Stimulated activated CD8-positive, alpha-beta memory T cell treated with anti-CD3 and anti-CD28 coated beads, Interleukin-7, amount 100 ng/mL, for 1 hour (primary cell): ENCODE measurements at regions not wholly inside any gene's neighbourhood (a gene's known extent, or its start where the extent isn't known, plus 50 kb on each side); places are given as distances from the start of the nearest gene placed in this dataset.
"Not testable (repeated sequence)": the region's sequence is repeated elsewhere in the genome, so short reads cannot be mapped to it uniquely, and the experiment has no call there.

Experiments
- DNase-seq, 2 donors: peaks; one replicate each; pipeline ENCODE4 v3.0.0-alpha.2; 2020; ENCODE audit warnings: low read depth in 2 of 2

- DNase-seq: no peak
Observed at GRCh38 chr3:30520699-30521098, 85.7 kb upstream of the TGFBR2 start.

GRCh38 chr3:30521156-30521715 lies 85.2 kb upstream of the TGFBR2 start:
- DNase-seq: no peak

- no peak for DNase-seq
Observed at GRCh38 chr3:30522476-30522875, 83.9 kb upstream of the TGFBR2 start.

GRCh38 chr3:30523366-30523765 lies 83.0 kb upstream of the TGFBR2 start:
- DNase-seq: no peak

- no peak for DNase-seq
Observed at GRCh38 chr3:30524357-30525040, 81.9 kb upstream of the TGFBR2 start.

GRCh38 chr3:30526031-30526430 lies 80.4 kb upstream of the TGFBR2 start:
- no peak for DNase-seq

GRCh38 chr3:30527186-30527585 lies 79.2 kb upstream of the TGFBR2 start:
- DNase-seq: no peak

GRCh38 chr3:30527720-30528119 lies 78.7 kb upstream of the TGFBR2 start:
- no peak for DNase-seq

GRCh38 chr3:30530084-30530483 lies 76.3 kb upstream of the TGFBR2 start:
- no peak for DNase-seq

- no peak for DNase-seq
Observed at GRCh38 chr3:30531017-30531570, 75.3 kb upstream of the TGFBR2 start.

- no peak for DNase-seq
Observed at GRCh38 chr3:30535525-30535924, 70.9 kb upstream of the TGFBR2 start.

- no peak for DNase-seq
Observed at GRCh38 chr3:30538791-30539190, 67.6 kb upstream of the TGFBR2 start.

- no peak for DNase-seq
Observed at GRCh38 chr3:30539206-30539605, 67.2 kb upstream of the TGFBR2 start.

- DNase-seq: no peak
Observed at GRCh38 chr3:30539772-30540171, 66.6 kb upstream of the TGFBR2 start.

- not testable (repeated sequence) for DNase-seq
Observed at GRCh38 chr3:30541156-30541555, 65.2 kb upstream of the TGFBR2 start.

GRCh38 chr3:30542897-30543296 lies 63.5 kb upstream of the TGFBR2 start:
- DNase-seq: no peak

GRCh38 chr3:30544812-30545211 lies 61.6 kb upstream of the TGFBR2 start:
- DNase-seq: no peak

- no peak for DNase-seq
Observed at GRCh38 chr3:30546934-30547333, 59.5 kb upstream of the TGFBR2 start.

- DNase-seq: no peak
Observed at GRCh38 chr3:30547716-30548115, 58.7 kb upstream of the TGFBR2 start.

GRCh38 chr3:30548600-30548999 lies 57.8 kb upstream of the TGFBR2 start:
- no peak for DNase-seq

- no peak for DNase-seq
Observed at GRCh38 chr3:30549600-30549999, 56.8 kb upstream of the TGFBR2 start.

- DNase-seq: no peak
Observed at GRCh38 chr3:30550246-30550645, 56.2 kb upstream of the TGFBR2 start.

GRCh38 chr3:30551266-30551665 lies 55.1 kb upstream of the TGFBR2 start:
- DNase-seq: no peak

- no peak for DNase-seq
Observed at GRCh38 chr3:30551927-30552326, 54.5 kb upstream of the TGFBR2 start.
